ENCODE measurements at regions not wholly inside any gene's neighbourhood (a gene's known extent, or its start where the extent isn't known, plus 50 kb on each side); places are given as distances from the start of the nearest gene placed in this dataset.

DNA sequence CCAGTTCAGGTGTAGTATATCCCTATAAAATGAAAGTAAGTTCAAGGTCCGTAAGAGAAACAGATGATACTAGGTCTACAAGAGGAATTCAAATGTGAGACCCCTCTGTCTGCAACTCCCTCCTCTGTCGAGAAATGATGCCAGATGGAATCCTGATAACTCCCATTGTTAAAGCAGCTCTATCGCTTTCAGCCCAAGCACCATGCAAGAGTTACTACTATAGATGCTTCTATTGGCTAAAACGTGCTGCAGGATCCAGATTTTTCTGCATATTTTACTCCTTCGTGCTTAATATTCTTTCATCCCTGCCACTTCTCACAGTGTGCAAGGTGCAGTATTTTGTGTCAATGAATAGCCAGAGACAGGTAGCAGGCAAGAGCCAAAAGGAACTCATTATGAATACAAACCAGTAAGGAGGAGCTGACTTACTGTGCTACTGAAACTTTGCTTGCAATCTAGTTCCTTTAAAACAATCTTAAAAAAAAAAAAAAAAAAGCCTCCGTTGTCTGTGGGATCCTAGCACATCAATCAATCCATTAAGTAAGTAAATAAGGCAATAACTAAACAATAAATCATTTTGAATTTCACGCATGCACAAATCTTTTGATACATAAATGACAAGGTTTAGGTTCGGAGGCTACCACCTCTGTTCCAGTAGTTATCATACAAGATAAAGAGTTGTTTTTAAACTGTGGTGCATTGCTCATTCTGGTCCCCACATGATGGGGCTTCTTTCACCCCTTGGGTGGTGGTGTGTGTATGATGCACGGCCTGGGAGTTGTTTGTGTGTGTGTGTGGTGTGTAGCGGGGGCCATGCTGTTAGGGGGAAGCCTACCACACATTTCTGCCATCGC is 151.1 kb upstream of the MPDZ start:
- DNase-seq, result no peak

DNA sequence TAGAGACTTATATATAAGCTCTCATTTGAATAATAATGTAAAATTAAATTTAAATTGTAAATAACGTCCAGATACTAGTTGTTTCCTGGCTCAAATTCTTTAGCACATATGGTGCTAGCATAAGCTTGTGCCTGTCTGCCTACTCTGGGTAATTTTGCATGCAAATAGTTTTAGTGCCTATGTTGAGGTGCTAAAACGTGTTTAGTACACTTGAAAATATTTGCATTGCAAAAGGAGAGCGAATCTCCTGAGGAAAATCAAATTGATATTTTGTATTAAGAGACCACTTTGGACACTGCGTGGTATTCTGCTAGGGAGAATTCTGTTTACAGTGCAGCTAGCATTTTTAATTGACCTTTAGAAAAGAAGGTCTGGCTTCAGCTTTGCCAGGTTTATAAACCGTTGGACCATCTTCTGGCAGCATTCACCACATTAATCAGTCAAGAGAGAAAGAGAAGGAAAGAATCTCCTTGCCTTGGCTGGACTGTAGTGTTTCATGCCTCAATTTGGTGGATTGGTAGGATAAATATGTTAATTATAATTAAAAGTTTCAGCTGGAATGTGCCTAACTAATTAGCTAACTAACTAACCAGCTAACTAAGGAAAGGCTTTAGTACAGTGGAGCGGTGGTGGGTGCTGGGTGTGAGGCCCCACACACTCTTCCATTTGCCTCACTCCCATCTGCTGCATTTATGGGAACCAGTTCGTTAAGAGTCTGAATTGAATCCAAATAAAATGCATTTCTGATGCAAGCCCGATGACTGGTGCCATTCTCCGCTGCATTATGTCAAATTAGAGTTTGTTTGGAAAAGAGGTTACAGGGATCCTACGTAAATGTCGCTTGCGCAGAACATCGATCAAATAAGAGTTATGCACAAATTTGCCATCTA is 150.1 kb upstream of the MPDZ start:
- no peak for DNase-seq

DNA sequence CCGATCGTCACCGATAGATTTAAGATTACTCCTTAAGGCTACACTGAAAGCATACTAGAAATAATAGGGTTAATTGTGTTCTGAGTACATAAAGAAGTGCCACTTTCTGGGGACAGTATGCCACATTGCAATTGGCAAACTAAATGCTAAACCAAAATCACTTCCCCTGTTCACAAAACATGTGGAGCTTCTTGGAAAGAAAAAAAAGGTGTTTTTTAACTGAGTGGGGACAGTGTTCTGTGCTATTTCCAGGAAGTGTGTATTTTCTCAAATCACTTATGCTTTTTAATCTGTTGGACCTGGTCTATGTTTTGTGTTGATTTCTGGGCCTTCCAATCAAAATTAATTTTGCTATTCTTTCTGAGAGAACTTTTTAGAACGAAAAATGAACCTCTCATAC is 149.3 kb upstream of the MPDZ start:
- DNase-seq, result no peak

DNA sequence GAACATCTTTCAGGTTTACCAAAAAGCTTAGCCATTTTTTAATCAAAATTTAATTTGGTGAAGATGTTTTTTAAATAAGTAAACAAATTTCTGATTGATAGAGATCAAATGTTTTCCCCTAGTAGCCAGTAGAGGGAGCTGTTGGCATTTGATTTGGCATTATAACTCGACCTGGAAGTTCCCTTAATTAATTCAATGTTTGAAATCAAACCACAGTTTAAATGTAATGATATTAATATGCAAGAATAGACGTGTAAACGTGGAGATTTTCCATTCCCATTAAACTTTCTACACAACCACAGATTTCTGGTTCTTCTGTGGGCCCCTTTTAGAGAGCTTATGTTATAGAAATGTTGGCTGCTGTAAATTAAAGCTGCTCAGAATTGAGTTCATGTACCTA is 148.1 kb upstream of the MPDZ start:
- DNase-seq, result no peak

DNA sequence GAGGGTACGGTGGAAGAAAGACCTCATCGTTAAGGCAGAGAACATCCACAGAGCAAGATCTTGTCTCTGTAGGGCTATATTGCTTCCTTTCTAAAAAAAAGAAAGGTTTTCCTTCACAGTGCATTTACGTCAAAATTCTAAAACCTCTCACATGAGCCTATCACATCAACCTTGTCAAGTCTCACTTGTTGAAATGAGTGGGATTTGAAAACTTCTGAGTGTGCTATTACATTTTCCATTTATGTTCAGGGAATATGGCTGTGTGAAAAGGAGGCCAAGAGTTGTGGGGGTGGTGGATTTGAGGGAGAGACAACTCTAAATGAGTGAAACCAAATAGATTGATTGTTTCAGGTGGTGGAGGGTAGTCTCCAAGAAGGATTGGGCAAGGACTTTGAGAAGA is 147.1 kb upstream of the MPDZ start:
- DNase-seq, result no peak

DNA sequence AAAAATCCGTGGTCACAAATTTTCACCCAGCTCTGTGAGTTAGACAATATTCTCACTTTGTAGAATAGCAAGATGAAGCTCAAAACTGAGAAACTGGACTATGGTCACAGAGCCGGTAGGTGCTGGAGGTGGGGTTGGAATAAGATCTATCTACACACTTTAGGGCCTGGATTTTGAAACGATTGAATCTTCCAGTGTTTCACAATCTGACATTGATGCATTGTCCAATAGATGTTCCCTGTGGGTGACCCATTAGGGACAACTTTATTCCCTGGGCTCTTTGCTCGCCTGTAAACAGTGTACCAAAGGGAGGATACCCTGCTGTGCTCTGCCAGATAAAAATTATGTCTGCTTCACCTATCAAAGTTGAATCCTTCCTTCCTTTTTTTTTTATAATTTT is 145.4 kb upstream of the MPDZ start:
- DNase-seq, result no peak

DNA sequence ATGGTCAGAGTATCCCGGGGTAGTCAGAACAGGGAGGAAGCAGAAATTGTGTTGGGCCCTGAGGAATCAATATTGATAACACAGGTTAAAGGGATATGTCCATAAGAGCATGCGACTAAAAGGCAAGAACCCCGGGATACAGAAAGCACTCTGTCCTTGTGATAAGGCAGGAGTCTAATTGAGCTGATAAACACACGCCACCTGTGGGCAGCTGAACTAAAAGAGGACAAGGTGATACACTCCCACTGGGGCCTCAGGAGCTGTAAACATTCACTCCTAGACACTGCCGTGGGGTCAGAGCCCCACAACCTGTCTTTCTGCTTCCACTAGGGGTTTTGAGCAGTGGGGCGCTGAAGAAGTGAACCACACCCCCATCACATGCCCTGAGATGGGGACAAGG is 144.7 kb upstream of the MPDZ start:
- no peak for DNase-seq

DNA sequence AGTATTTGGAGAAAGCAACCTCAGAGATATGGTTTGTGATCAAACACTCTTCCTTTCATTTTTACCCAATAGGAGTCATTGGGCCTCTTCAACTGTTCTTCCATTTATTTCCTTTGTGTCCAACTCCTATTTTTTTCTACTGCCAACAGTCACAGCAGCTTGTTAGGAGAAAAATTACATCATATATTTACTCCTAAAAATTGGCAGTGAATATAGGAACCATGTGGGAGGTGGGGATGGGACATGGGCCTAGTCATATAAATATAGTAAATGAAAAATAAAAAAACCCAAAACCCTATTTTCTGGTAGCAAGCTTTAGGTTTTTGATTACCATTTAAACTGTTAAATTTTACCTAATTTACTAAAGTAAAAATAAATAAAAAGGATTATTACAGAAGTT is 134.9 kb upstream of the MPDZ start:
- DNase-seq, result no peak

DNA sequence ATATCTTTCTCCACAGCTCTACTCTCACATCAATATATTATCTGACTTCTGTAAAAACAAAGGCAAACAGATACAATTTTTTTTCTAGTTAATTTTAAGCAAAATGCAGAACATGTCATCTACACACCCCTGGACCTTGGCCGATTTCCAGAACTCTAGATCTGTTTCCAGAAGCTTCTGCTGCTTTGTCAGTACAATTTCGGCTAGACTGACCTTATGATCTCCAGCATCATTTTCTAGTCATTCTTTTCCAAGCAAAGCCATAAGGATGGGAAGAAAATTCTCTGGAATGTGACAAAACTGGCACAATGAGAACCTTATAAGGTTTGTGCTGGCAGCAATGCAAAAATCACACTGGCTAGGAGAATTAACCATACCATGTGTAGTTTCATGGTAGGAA is 132.8 kb upstream of the MPDZ start:
- DNase-seq, result no peak

DNA sequence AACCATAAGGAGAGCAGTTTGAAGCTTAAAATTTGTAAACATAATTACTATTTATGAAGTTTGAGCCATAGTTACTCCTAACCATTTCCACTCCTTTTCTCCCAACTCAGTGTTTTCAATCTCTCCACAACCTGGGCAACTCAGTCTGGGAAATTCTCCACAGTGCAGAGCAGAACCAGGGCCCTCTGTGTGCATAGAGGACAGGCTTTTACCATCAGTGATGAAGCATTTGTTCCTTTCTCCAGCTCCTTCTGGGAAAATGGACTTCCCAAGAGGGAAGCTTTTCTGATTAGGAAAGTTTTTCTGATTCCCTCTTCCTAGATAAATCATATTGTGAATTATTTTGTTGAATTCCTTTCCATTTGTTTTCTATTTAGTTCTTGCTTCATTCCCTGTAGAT is 132.3 kb upstream of the MPDZ start:
- no peak for DNase-seq

DNA sequence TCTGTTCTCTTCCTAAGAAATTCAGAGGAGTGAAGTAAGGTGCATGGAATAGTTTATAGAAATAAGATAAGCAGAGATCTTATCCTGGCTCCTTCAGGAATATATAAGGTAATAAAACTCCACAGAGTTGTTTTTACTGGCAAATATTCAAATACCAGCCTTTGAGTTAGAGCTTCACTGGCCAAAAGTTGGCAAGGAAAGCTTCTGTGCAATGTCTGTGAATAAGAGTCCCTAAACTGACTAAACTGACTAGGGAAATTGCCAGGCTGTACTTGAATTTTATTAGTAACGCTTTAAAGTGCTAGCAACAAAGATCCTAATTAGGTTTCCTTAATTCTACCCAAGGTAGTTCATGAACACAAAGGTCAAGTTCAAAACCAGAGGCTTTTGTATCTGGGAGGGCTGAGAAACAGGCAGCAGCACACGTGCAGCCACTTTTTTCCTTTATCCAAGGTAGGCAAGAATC is 131.1 kb upstream of the MPDZ start:
- no peak for DNase-seq

DNA sequence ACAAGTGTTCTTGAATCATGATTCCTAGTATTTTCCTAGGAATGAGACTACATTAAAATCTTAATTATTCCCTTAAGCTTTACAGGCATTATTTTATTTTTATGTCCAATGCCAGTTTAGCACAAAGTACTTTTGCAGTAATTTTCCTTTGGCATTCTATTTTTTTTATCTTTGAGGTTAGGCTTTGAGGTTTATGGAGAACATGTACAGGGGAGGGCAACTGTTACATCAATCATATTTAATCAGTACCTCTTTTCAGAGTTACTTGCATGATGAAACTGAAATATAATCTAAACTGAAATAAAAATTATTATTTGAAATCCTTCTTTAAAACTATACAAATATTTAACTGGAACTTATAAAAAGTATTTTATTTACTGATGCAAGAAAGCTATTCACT is 118.2 kb upstream of the MPDZ start:
- no peak for DNase-seq

DNA sequence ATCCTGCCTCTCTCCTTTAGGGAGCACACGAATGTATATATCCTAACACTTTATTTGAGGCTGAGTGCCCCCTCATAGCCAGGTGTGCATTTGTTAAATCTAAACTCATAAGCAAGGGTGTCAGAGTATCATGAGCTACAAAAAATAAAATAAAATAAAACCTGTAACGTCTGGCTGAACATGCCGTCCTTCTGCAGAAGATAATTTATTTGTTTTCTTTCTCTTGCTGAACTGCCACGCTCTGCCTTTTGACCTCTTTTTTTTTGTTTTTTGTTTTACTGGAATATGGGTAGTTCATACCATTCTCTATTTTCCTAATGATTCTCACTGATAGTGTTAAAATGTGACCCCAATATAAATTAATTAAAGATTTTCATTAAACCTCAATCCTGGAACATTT is 117.7 kb upstream of the MPDZ start:
- no peak for DNase-seq

DNA sequence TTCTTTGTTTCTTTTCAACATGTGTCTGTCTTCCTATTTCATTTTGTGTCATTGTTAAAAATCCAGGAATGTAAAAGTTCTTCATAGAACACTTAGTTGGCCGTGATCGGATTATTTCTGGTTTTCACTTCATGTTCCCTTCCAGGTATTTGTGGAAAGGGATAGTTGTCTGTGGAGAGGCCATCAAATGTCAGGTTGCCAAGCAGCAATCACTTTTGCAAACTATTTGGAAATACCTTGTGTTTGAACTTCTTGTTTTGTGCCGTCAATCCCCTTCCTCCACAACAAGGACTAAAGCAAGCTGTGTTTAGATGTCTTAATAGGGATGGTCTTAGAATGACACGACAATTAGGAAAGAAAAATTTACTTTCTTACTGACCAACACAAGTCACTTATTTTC is 116.9 kb upstream of the MPDZ start:
- DNase-seq, result no peak

DNA sequence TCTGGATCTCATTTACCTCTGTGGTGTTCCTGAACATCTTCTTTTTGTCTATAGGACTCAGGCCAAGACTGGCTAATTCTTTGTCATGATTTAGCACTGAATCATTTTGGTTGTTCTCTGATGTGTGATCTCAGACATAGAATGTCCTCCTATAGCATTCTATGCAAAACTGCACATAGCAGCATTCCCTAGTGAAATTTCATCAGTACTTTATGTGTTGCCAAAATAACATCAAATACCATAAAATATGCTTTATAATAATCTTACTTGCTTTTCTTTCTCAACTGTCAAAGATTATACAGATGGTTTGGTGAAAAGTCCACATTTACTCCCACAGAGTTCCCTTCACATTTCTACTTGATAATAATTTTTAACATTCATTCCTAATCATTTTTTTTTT is 115.7 kb upstream of the MPDZ start:
- DNase-seq, result no peak

DNA sequence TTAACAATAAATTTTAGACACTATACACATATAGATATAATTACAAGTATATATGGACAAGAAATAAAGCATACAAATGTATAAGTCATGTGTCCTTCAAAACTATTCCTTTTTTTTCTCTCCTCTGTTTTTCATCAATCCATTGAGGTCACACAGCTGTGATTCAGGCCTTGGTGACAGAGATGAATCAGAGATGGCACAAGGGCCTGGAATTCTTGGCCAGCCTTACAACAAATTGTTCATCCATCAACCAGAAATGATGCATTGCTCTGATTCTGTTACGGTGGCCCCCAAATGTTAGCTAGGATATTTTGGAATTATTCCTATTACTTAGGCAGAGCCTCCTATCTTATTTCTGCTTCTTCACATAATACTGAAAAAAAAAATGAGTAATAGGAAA is 108.7 kb upstream of the MPDZ start:
- DNase-seq, result no peak

DNA sequence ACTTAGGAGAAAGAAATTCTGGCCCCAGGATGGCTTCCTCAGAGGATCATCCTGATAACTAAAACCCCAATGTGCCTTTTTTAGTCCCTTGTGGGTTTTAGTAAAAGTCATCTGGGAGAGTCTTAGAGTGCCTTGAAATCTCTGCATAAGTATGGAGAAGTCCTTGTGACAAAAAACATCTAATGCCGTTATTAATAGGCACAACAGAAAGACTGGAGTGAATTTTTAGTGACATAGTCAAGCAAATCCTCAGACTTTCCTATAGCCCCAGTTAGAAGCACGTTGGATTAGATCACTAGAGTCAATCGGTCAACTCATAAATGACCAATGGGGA is 108.2 kb upstream of the MPDZ start:
- DNase-seq, result no peak

DNA sequence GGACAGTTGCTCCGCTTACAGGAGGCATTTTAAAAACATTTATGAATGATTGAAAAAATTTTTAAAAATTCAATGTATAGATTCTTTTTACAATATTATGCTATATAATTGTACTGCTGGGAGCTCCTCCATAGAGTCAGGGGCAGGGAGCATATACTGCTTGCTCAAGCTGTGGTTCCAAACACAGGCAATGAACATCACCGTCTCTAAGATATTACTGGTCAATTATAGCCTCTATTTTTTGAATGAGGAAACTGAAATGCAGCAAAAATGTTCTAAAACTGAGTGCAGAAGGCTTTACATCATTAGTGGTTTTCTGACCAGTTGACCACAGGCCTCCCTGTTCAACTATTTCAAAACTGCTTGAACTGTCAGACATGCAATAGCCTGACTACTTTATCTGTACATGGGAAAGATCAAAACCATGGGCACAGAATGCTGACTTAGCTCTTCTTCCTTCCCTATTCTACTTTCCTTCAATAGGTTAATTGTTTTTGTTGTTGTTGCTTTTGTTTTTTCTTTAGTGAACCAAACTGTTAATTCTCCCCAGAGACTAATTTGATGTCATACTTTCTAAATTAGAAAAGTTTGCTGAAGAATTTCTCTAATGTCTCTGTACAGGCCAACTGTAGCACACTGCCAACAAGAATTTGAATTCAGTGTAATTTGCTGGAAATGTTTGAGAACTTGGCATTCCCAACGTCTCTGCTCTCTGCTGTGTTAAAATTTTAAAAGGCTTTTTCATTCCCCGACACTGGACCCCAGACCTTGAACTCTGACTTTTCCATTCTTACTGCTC is 107.6 kb upstream of the MPDZ start:
- DNase-seq, result no peak

DNA sequence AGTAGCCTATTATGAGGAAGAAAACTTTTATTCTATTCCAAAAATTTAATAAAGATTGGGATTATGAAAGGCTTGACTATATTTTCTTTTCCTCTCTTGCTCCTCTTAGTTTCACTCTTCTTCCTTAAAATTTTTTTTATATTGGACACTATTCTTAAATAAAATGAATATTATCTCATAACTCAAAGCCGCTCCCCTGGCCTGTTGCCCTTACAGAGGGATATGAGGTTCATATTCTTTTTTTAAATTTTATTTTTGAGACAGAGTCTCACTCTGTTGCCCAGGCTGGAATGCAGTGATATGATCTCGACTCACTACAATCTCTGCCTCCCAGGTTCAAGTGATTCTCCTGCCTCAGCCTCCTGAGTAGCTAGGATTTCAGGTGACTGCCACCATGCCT is 106.8 kb upstream of the MPDZ start:
- DNase-seq, result no peak

DNA sequence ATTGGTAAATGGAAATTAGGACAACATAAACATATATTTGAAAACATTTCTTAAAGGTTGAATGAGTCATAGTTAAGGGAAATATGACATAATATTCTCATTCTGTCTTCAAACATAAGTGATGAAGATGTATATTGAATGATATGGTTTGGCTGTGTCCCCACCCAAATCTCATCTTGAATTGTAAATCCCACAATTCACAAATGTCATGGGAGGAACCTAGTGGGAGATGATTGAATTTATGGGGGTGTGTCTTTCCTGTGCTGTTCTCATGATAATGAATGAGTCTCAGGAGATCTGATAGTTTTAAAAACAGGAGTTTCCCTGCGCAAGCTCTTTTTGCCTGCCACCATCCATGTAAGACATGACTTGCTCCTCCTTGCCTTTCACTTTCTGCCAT is 104.4 kb upstream of the MPDZ start:
- DNase-seq, result no peak

DNA sequence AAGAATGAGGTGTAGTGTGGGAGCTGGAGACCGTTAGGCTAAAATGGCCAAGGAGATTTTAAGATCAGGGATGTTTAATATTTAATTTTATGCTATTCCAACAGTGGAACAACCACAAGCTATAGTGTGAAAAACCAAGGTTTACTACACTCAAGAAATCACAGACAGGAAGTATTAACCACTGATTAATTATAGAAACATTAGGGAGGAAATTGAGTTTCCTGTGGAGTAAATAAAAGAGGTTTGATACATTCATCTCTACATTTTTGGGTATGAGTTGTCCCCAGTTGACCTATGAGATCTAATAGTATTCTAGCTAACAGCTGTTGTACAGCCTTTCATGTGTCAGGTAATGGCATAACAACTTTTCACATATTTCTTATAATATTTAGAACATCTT is 103.7 kb upstream of the MPDZ start:
- DNase-seq, result no peak

DNA sequence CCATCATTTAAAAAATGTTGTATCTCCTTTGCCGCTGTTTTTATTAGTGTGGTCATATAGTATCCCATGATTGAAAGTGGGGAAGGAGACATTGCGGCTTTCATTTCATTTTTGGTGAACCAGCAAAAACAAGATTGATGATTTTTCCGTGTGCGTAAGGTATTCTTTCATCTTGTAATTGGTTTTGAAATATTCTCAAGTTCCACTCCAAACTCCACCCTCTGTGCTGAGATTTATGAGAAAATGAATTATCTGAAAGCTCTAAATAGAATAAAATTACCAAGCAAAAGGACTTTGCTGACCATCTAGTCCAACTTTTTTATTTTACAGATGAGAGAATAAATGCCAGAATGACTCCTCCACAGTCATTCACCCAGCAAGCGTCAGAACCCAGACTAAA is 103.1 kb upstream of the MPDZ start:
- DNase-seq, result no peak

DNA sequence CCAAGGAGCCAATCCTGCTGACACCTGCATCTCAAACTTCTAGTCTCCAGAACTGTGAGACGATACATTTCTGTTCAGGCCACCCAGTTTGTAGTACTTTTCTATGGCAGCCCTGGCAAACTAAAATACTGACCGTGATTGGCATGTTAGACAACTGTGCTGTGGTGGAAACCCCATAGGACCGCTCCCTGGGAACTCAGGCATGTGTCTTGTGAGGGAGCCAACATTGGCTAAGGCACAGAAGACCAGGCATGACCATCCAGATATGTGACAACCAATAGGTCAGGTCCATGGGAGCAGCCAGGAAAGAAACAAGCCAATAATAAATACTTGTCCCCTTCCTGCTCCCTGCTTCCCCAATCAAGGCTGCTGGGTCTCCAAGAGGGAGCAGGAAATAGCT is 101.4 kb upstream of the MPDZ start:
- no peak for DNase-seq

DNA sequence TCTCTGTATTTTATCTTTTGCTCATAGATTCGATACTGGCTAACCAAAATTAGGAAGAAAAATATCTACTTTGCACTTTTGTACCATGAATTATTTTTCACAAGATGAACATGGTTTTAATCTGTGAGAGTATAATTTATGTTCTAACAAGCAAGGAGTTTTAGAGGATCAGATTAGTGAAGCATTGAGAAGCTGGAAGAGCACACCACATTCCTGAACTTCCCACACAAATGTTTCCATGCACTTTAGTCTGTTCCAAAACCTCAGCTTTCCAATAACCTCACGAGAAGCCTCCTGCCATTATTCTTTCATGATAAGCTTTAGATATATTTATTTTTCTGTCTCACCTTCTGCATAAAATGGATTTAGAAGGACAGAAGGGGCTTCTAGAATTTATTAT is 98.7 kb upstream of the MPDZ start:
- DNase-seq, result no peak
